HepG2 (cell line): ENCODE measurements at regions not wholly inside any gene's neighbourhood (a gene's known extent, or its start where the extent isn't known, plus 50 kb on each side); places are given as distances from the start of the nearest gene placed in this dataset.

ENCODE experiments used
- ATAC-seq: fragments of 200-7000 bp; cut with Tn5 transposase; 3 replicates; pipeline ENCODE4 v1.9.1; 2020; ENCODE audit warnings: mild to moderate bottlenecking, moderate library complexity
- BruUV-seq: library from RNA; stranded (reverse); fragments of 400-500 nt; replicated peaks from 2 replicates; lab custom pipeline; 2021; lab: Mats Ljungman, UMichigan
- CTCF ChIA-PET: fragments of 300-600 bp; formaldehyde crosslinking; extraction: SDS; loops from one replicate; lab custom pipeline; 2021; ENCODE audit warnings: low total read pairs, inconsistent platforms, low intra/inter-chr PET ratio; lab: Yijun Ruan, JAX
- POLR2A ChIA-PET: fragments of 350-600 bp; sonication (Branson Sonifier 250); formaldehyde crosslinking; loops from one replicate; lab custom pipeline; 2020; ENCODE audit warnings: antibody characterized with exemption, inconsistent platforms; lab: Yijun Ruan, JAX
- DNase-seq: peaks from one replicate; pipeline ENCODE4 v3.0.0-alpha.2; 2015; ENCODE audit warnings: low spot score
- FAIRE-seq: peaks from 3 replicates; lab custom pipeline; 2011; peaks lifted over from hg19 to GRCh38; lab: Jason Lieb, UNC
- H2AFZ ChIP-seq: one replicate; pipeline ENCODE4 v1.6.1; 2011; ENCODE audit warnings: low read length, inconsistent platforms
- H3K27ac ChIP-seq: fragments of 300-600 bp; 3 replicates; pipeline ENCODE4 v1.8.0; 2011; ENCODE audit warnings: mixed run types, mild to moderate bottlenecking, mixed read lengths, low read length, inconsistent platforms; ENCODE audit not compliant: insufficient read depth; ENCODE audit errors: extremely low read length
- H3K27me3 ChIP-seq, 2 experiments: fragments of 200-600 bp in 1 of 2; 2 replicates in 1 of 2; 3 replicates in 1 of 2; pipeline versions ENCODE4 v1.6.0 to v1.8.0; 2011; ENCODE audit warnings: low read length in 2 of 2, mild to moderate bottlenecking in 2 of 2, moderate library complexity in 2 of 2, inconsistent platforms in 1 of 2; ENCODE audit not compliant: insufficient read depth in 2 of 2, control insufficient read depth in 1 of 2
- H3K36me3 ChIP-seq, 2 experiments: fragments of 200-600 bp in 1 of 2; replicated peaks in 1 of 2; 2 replicates in 1 of 2; 3 replicates in 1 of 2; pipeline versions ENCODE4 v1.5.1 to v1.8.0; 2011; ENCODE audit warnings: low read length in 2 of 2, inconsistent platforms in 1 of 2; ENCODE audit not compliant: insufficient read depth in 2 of 2, control insufficient read depth in 1 of 2
- H3K4me1 ChIP-seq: 2 replicates; pipeline ENCODE4 v1.5.1; 2012; ENCODE audit warnings: low read length, inconsistent platforms; ENCODE audit not compliant: insufficient read depth
- H3K4me2 ChIP-seq: 2 replicates; pipeline ENCODE4 v1.6.0; 2011; ENCODE audit warnings: low read depth, low read length, inconsistent platforms
- H3K4me3 ChIP-seq, 3 experiments: fragments of 200-600 bp in 1 of 3; sonication (generic), shearing (Covaris generic) in 1 of 3; replicated peaks in 1 of 3; 2 replicates each; pipeline ENCODE4 v1.5.1; 2011 to 2016; ENCODE audit warnings: low read length in 3 of 3, inconsistent platforms in 2 of 3, low read depth in 2 of 3, mild to moderate bottlenecking in 2 of 3, control low read depth in 1 of 3, mixed read lengths in 1 of 3; ENCODE audit not compliant: insufficient read depth in 1 of 3
- H3K79me2 ChIP-seq: one replicate; pipeline ENCODE4 v1.6.1; 2011; ENCODE audit warnings: low read length, inconsistent platforms; ENCODE audit not compliant: insufficient read depth
- H3K9ac ChIP-seq: 2 replicates; pipeline ENCODE4 v1.6.0; 2011; ENCODE audit warnings: mild to moderate bottlenecking, low read depth, low read length, inconsistent platforms; ENCODE audit not compliant: insufficient read depth
- H3K9me3 ChIP-seq: 2 replicates; pipeline ENCODE4 v1.5.1; 2012; ENCODE audit warnings: mild to moderate bottlenecking, low read length
- H4K20me1 ChIP-seq: 2 replicates; pipeline ENCODE4 v1.6.0; 2011; ENCODE audit warnings: inconsistent platforms, mild to moderate bottlenecking, low read length, moderate library complexity; ENCODE audit not compliant: insufficient read depth
- GATAD2A ChIP-seq: IDR thresholded peaks from 2 replicates; pipeline ENCODE4 v1.6.1; 2016
- KLF16 ChIP-seq, 2 experiments: sonication (generic) in 1 of 2; formaldehyde crosslinking in 1 of 2; IDR thresholded peaks; 2 replicates each; pipeline versions ENCODE4 v1.6.1 to v1.8.0; 2016 to 2023; ENCODE audit warnings: missing genetic modification reagents in 2 of 2, missing compliant biosample characterization in 1 of 2
- PBX3 ChIP-seq: sonication (generic); formaldehyde crosslinking; IDR thresholded peaks from 2 replicates; pipeline ENCODE4 v1.8.1; 2023; ENCODE audit warnings: missing genetic modification reagents, inconsistent platforms, borderline replicate concordance
- ZBTB10 ChIP-seq: sonication (generic); formaldehyde crosslinking; IDR thresholded peaks from 2 replicates; pipeline ENCODE4 v1.4.0; 2020; ENCODE audit warnings: missing genetic modification reagents, borderline replicate concordance
- ZNF282 ChIP-seq: fragments of 450-650 bp; IDR thresholded peaks from 2 replicates; pipeline ENCODE4 v1.6.1; 2018; ENCODE audit not compliant: partially characterized antibody
- ZNF451 ChIP-seq: sonication (generic); formaldehyde crosslinking; IDR thresholded peaks from 2 replicates; pipeline ENCODE4 v1.5.0; 2020; ENCODE audit warnings: mild to moderate bottlenecking, missing genetic modification reagents
- ZNF510 ChIP-seq: sonication (generic); formaldehyde crosslinking; IDR thresholded peaks from 2 replicates; pipeline ENCODE4 v1.4.0; 2020; ENCODE audit warnings: low read depth, mild to moderate bottlenecking, missing genetic modification reagents
- WGBS: methylation state at CpG from one replicate; pipeline ENCODE4 v1.1.6; 2017; ENCODE audit warnings: low lambda C conversion rate; 5-methylcytosine and 5-hydroxymethylcytosine counted together
- in situ Hi-C: cut with HindIII; loops from 2 replicates; pipeline ENCODE4 v1.10.0; 2017; ENCODE audit warnings: low pct_unique_long_range_greater_than_20kb; ENCODE audit not compliant: extremely low pct_ligation_motif_present
- intact Hi-C: fragments of 100-400 bp; cut with micrococcal nuclease; formaldehyde crosslinking; loops from one replicate; pipeline ENCODE4 v1.10.0; 2022; ENCODE audit not compliant: unreplicated experiment
- TF ChIP-seq, protein P1 (sequence below), 2 experiments: sonication (generic) in 1 of 2; formaldehyde crosslinking in 1 of 2; IDR thresholded peaks; 2 replicates each; pipeline versions ENCODE4 v1.5.1 to v1.6.1; 2011 to 2020; ENCODE audit warnings: borderline replicate concordance in 1 of 2, low read depth in 1 of 2, low read length in 1 of 2, mild to moderate bottlenecking in 1 of 2, missing genetic modification reagents in 1 of 2, moderate library complexity in 1 of 2
- TF ChIP-seq, protein P2 (sequence below): sonication (generic); formaldehyde crosslinking; IDR thresholded peaks from 2 replicates; pipeline ENCODE4 v1.4.0; 2020; ENCODE audit warnings: missing genetic modification reagents, borderline replicate concordance
- TF ChIP-seq, protein P3 (sequence below): sonication (generic); formaldehyde crosslinking; IDR thresholded peaks from 2 replicates; pipeline ENCODE4 v1.4.0; 2020; ENCODE audit warnings: missing genetic modification reagents

DNA sequence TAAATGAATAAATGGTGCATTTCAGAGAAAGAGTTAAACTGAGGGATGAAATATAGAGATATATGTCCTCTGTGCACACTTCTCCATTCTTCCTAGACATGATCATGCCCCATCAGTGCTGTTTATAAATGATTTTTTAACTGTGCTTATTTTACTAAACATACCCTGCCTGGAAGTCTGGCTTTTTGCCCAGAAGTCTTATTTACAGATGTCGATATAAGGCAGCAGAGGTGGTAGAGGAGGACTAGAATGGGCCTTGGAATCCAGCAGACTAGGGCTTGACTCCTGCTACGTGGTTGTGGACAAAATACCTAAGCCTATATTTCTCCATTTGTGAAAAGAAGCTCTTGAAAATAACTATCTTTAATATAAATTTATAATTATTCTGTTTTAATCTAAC, 355.5 kb downstream of the RAD51AP2 start:
- intact Hi-C loops: no loop called here
- no TSS peak for BruUV-seq
- TF ChIP-seq ZNF451 (CRISPR knock-in tag) (no peak), ZNF510 (CRISPR knock-in tag) (no peak), PBX3 (CRISPR knock-in tag) (no peak), ZBTB10 (CRISPR knock-in tag) (no peak), GATAD2A (CRISPR knock-in tag) (no peak), ZNF282 (no peak), KLF16 (CRISPR knock-in tag; IDR thresholded peaks at IDR 0.05) (no peak)
- TF ChIP-seq, protein P1, sequence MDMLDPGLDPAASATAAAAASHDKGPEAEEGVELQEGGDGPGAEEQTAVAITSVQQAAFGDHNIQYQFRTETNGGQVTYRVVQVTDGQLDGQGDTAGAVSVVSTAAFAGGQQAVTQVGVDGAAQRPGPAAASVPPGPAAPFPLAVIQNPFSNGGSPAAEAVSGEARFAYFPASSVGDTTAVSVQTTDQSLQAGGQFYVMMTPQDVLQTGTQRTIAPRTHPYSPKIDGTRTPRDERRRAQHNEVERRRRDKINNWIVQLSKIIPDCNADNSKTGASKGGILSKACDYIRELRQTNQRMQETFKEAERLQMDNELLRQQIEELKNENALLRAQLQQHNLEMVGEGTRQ (IDR thresholded peaks at IDR 0.05; ENCODE audit: low read depth, low read length): no peak
- TF ChIP-seq, protein P1 (CRISPR knock-in tag; IDR thresholded peaks at IDR 0.05; ENCODE audit: borderline replicate concordance): no peak
- TF ChIP-seq, protein P2, sequence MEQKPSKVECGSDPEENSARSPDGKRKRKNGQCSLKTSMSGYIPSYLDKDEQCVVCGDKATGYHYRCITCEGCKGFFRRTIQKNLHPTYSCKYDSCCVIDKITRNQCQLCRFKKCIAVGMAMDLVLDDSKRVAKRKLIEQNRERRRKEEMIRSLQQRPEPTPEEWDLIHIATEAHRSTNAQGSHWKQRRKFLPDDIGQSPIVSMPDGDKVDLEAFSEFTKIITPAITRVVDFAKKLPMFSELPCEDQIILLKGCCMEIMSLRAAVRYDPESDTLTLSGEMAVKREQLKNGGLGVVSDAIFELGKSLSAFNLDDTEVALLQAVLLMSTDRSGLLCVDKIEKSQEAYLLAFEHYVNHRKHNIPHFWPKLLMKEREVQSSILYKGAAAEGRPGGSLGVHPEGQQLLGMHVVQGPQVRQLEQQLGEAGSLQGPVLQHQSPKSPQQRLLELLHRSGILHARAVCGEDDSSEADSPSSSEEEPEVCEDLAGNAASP: no peak
- TF ChIP-seq, protein P3, sequence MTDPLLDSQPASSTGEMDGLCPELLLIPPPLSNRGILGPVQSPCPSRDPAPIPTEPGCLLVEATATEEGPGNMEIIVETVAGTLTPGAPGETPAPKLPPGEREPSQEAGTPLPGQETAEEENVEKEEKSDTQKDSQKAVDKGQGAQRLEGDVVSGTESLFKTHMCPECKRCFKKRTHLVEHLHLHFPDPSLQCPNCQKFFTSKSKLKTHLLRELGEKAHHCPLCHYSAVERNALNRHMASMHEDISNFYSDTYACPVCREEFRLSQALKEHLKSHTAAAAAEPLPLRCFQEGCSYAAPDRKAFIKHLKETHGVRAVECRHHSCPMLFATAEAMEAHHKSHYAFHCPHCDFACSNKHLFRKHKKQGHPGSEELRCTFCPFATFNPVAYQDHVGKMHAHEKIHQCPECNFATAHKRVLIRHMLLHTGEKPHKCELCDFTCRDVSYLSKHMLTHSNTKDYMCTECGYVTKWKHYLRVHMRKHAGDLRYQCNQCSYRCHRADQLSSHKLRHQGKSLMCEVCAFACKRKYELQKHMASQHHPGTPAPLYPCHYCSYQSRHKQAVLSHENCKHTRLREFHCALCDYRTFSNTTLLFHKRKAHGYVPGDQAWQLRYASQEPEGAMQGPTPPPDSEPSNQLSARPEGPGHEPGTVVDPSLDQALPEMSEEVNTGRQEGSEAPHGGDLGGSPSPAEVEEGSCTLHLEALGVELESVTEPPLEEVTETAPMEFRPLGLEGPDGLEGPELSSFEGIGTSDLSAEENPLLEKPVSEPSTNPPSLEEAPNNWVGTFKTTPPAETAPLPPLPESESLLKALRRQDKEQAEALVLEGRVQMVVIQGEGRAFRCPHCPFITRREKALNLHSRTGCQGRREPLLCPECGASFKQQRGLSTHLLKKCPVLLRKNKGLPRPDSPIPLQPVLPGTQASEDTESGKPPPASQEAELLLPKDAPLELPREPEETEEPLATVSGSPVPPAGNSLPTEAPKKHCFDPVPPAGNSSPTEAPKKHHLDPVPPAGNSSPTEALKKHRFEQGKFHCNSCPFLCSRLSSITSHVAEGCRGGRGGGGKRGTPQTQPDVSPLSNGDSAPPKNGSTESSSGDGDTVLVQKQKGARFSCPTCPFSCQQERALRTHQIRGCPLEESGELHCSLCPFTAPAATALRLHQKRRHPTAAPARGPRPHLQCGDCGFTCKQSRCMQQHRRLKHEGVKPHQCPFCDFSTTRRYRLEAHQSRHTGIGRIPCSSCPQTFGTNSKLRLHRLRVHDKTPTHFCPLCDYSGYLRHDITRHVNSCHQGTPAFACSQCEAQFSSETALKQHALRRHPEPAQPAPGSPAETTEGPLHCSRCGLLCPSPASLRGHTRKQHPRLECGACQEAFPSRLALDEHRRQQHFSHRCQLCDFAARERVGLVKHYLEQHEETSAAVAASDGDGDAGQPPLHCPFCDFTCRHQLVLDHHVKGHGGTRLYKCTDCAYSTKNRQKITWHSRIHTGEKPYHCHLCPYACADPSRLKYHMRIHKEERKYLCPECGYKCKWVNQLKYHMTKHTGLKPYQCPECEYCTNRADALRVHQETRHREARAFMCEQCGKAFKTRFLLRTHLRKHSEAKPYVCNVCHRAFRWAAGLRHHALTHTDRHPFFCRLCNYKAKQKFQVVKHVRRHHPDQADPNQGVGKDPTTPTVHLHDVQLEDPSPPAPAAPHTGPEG: no peak

More for the DNA sequence above, 355.5 kb downstream of the RAD51AP2 start:
- POLR2A ChIA-PET: no interaction called here
- FAIRE-seq (no peak), DNase-seq (no peak), ATAC-seq (no peak)
- CTCF ChIA-PET: no interaction called here
- 0% methylated on average over 2 of the region's 2 CpGs for WGBS
- in situ Hi-C loops: no loop called here
- Histone ChIP-seq H2AFZ (no peak overlapping the region), H3K4me2 (no peak overlapping the region), H4K20me1 (no peaks in the 10 kb centered on the region), H3K4me3 (no peak overlapping the region), H3K4me1 (no peaks in the 10 kb centered on the region), H3K27ac (no peak overlapping the region), H3K9me3 (no peaks in the 10 kb centered on the region), H3K36me3 (no peaks in the 10 kb centered on the region), H3K27me3 (no peaks in the 10 kb centered on the region), H3K79me2 (no peaks in the 10 kb centered on the region), H3K9ac (no peak overlapping the region)
